Activated T-helper 1 cell treated with anti-CD3 and anti-CD28 coated beads, Interleukin-2, amount 50 U/mL, for 16 hours (primary cell): ENCODE measurements at regions not wholly inside any gene's neighbourhood (a gene's known extent, or its start where the extent isn't known, plus 50 kb on each side); places are given as distances from the start of the nearest gene placed in this dataset.
A peak's percentile ranks its signal among the peaks of the same experiment; 100 is the strongest.

Source experiments
- DNase-seq, 2 donors: peaks; one replicate each; pipeline ENCODE4 v3.0.0-alpha.2; 2020; ENCODE audit warnings: low read depth in 1 of 2, low spot score in 1 of 2

- no peak for DNase-seq
Observed at GRCh38 chr17:77409282-77410161, 268.8 kb downstream of the SEC14L1 start.

GRCh38 chr17:77410470-77410869, 269.7 kb downstream of the SEC14L1 start:
- no peak for DNase-seq

- no peak for DNase-seq
Observed at GRCh38 chr17:77414811-77415400, 274.1 kb downstream of the SEC14L1 start.

GRCh38 chr17:77416105-77416713, 275.4 kb downstream of the SEC14L1 start:
- DNase-seq = no peak

- DNase-seq = no peak
Observed at GRCh38 chr17:77417575-77417974, 276.8 kb downstream of the SEC14L1 start.

- DNase-seq = no peak
Observed at GRCh38 chr17:77418609-77419008, 277.8 kb downstream of the SEC14L1 start.

- no peak for DNase-seq
Observed at GRCh38 chr17:77419095-77419494, 278.3 kb downstream of the SEC14L1 start.

- no peak for DNase-seq
Observed at GRCh38 chr17:77419547-77420094, 278.9 kb downstream of the SEC14L1 start.

- no peak for DNase-seq
Observed at GRCh38 chr17:77420095-77420803, 279.5 kb downstream of the SEC14L1 start.

GRCh38 chr17:77420804-77421629, 280.2 kb downstream of the SEC14L1 start:
- DNase-seq = peak; percentile 36 to 45

- no peak for DNase-seq
Observed at GRCh38 chr17:77421630-77421972, 280.8 kb downstream of the SEC14L1 start.

GRCh38 chr17:77422104-77422747, 281.5 kb downstream of the SEC14L1 start:
- DNase-seq = no peak

GRCh38 chr17:77422748-77423113, 282.0 kb downstream of the SEC14L1 start:
- DNase-seq = no peak

GRCh38 chr17:77423589-77424451, 283.1 kb downstream of the SEC14L1 start:
- DNase-seq = no peak

GRCh38 chr17:77424585-77425344, 284.0 kb downstream of the SEC14L1 start:
- no peak for DNase-seq

GRCh38 chr17:77425348-77425747, 284.6 kb downstream of the SEC14L1 start:
- DNase-seq = no peak

- peak in 1 of 2 donors; percentile 62 for DNase-seq
Observed at GRCh38 chr17:77425791-77426641, 285.2 kb downstream of the SEC14L1 start.
